CD4-positive, alpha-beta T cell (primary cell): ENCODE measurements at regions not wholly inside any gene's neighbourhood (a gene's known extent, or its start where the extent isn't known, plus 50 kb on each side); places are given as distances from the start of the nearest gene placed in this dataset.

Experiments used
- ATAC-seq: fragments of 200-7000 bp; cut with Tn5 transposase; one replicate; pipeline ENCODE4 v1.10.0; 2022; ENCODE audit warnings: mild to moderate bottlenecking; ENCODE audit not compliant: poor library complexity
- CTCF ChIA-PET: fragments of 350-600 bp; sonication (Branson Sonifier 250); formaldehyde crosslinking; loops from one replicate; lab custom pipeline; 2021; ENCODE audit warnings: antibody characterized with exemption, inconsistent platforms; lab: Charles Lee
- POLR2A ChIA-PET: fragments of 350-600 bp; sonication (Branson Sonifier 250); formaldehyde crosslinking; loops from one replicate; lab custom pipeline; 2021; ENCODE audit warnings: antibody characterized with exemption, inconsistent platforms; lab: Charles Lee
- DNase-seq, 14 experiments: peaks; one replicate each; pipeline ENCODE4 v3.0.0-alpha.2; 2013 to 2020; ENCODE audit warnings: mixed read lengths in 2 of 14
- H3K27ac ChIP-seq, 2 donors: one replicate each; pipeline versions ENCODE4 v1.5.1 to v1.7.0; 2013; ENCODE audit warnings: low read length in 2 of 2, low read depth in 1 of 2, mild to moderate bottlenecking in 1 of 2
- H3K27me3 ChIP-seq, 2 experiments: 1 replicate in 1 of 2; 2 replicates in 1 of 2; pipeline versions ENCODE4 v1.6.1 to v1.7.0; 2013; ENCODE audit warnings: low read length in 2 of 2, control low read depth in 1 of 2, mild to moderate bottlenecking in 1 of 2, moderate library complexity in 1 of 2; ENCODE audit not compliant: insufficient read depth in 2 of 2, control insufficient read depth in 1 of 2
- H3K36me3 ChIP-seq: one replicate; pipeline ENCODE4 v1.6.1; 2013; ENCODE audit warnings: low read length, control low read depth; ENCODE audit not compliant: insufficient read depth
- H3K4me1 ChIP-seq: one replicate; pipeline ENCODE4 v1.6.1; 2013; ENCODE audit warnings: low read length, control low read depth; ENCODE audit not compliant: insufficient read depth
- H3K4me3 ChIP-seq: one replicate; pipeline ENCODE4 v1.5.1; 2013; ENCODE audit warnings: mild to moderate bottlenecking, low read length, moderate library complexity
- H3K9me3 ChIP-seq, 2 experiments: 1 replicate in 1 of 2; 2 replicates in 1 of 2; pipeline versions ENCODE4 v1.6.1 to v1.7.0; 2013; ENCODE audit warnings: low read length in 2 of 2, mild to moderate bottlenecking in 2 of 2, control low read depth in 1 of 2, moderate library complexity in 1 of 2; ENCODE audit not compliant: control insufficient read depth in 1 of 2, insufficient read depth in 1 of 2
- H3K27ac Mint-ChIP-seq: one replicate; pipeline ENCODE4 v1.8.0; 2020; ENCODE audit warnings: mixed read lengths
- H3K27me3 Mint-ChIP-seq: one replicate; pipeline ENCODE4 v1.8.0; 2021; ENCODE audit warnings: mixed read lengths
- H3K36me3 Mint-ChIP-seq: one replicate; pipeline ENCODE4 v1.8.0; 2021; ENCODE audit warnings: low read depth, mixed read lengths
- H3K4me1 Mint-ChIP-seq: one replicate; pipeline ENCODE4 v1.8.0; 2021; ENCODE audit warnings: low read depth, mixed read lengths
- H3K4me3 Mint-ChIP-seq: one replicate; pipeline ENCODE4 v1.8.0; 2020; ENCODE audit warnings: mild to moderate bottlenecking, mixed read lengths
- H3K9me3 Mint-ChIP-seq: one replicate; pipeline ENCODE4 v1.8.0; 2020; ENCODE audit warnings: mixed read lengths
- intact Hi-C, 2 experiments: fragments of 100-400 bp; cut with DNase I in 1 of 2; cut with micrococcal nuclease in 1 of 2; formaldehyde crosslinking; loops; one replicate each; pipeline versions ENCODE4 v1.15.1 to v1.9.0; 2023 to 2025; cut with DNase I, micrococcal nuclease
- TF ChIP-seq, protein P1 (sequence below): fragments of 200-600 bp; IDR thresholded peaks from one replicate; pipeline ENCODE4 v1.8.0; 2022; ENCODE audit warnings: antibody characterized with exemption, mild to moderate bottlenecking

DNA sequence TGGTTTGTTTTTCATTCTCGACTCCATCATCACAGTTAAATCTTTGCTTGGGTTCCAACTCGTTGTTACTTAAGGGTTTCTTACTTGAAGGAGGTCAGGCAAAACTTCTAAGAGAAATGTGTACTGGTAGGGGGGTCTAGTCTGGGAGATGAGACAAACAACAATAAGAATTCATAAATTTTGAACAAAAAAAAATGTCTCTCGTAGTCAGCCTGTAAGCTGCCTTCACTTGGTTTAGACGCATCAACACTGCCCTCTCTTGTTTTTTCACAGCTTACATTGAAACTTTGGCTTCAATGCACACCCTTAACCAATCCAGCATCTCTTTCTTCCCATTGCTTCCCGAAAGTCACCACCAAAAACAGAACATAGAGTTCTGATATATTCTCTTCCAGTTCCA lies 576.4 kb upstream of the PIK3C3 start:
- Mint-ChIP-seq H3K9me3 (peaks cover 3% of the 10 kb centered on the region), H3K27me3 (no peaks in the 10 kb centered on the region), H3K27ac (no peak overlapping the region), H3K4me3 (no peak overlapping the region), H3K4me1 (no peaks in the 10 kb centered on the region), H3K36me3 (no peaks in the 10 kb centered on the region)
- H3K27ac ChIP-seq: no peak overlapping the region
- DNase-seq (no peak), ATAC-seq (no peak)
- H3K4me1 ChIP-seq: no peaks in the 10 kb centered on the region
- intact Hi-C loops: no loop called here
- no peaks in the 10 kb centered on the region for H3K27me3 ChIP-seq
- ChIA-PET POLR2A (no interaction called here), CTCF (no interaction called here)
- TF ChIP-seq, protein P1, sequence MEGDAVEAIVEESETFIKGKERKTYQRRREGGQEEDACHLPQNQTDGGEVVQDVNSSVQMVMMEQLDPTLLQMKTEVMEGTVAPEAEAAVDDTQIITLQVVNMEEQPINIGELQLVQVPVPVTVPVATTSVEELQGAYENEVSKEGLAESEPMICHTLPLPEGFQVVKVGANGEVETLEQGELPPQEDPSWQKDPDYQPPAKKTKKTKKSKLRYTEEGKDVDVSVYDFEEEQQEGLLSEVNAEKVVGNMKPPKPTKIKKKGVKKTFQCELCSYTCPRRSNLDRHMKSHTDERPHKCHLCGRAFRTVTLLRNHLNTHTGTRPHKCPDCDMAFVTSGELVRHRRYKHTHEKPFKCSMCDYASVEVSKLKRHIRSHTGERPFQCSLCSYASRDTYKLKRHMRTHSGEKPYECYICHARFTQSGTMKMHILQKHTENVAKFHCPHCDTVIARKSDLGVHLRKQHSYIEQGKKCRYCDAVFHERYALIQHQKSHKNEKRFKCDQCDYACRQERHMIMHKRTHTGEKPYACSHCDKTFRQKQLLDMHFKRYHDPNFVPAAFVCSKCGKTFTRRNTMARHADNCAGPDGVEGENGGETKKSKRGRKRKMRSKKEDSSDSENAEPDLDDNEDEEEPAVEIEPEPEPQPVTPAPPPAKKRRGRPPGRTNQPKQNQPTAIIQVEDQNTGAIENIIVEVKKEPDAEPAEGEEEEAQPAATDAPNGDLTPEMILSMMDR: no peak
- H3K4me3 ChIP-seq: no peak overlapping the region
- peaks cover 0 to 3% of the 10 kb centered on the region in 2 experiments for H3K9me3 ChIP-seq
- no peaks in the 10 kb centered on the region for H3K36me3 ChIP-seq

DNA sequence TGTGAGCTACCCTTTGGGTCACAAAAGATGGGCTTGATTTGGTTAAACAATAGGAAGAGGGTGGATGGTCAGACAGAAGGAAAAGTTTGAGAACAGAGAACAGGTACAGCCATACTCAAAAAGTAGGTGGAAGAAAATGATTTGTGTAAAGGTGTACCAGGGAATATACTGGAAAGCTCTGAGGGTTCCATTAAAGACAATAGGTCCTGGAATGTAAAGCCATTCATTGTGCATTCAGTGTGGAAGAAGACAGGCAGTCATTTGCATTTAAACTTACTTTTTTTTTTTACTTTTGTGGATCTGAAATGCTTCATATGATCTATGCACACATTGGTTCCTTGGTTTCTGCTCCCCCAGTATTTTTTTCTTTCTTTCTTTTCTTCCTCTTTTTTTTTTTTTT lies 581.4 kb upstream of the PIK3C3 start:
- POLR2A ChIA-PET: no interaction called here
- H3K27me3 ChIP-seq: no peaks in the 10 kb centered on the region
- peaks cover 7% of the 10 kb centered on the region for H3K9me3 Mint-ChIP-seq

DNA sequence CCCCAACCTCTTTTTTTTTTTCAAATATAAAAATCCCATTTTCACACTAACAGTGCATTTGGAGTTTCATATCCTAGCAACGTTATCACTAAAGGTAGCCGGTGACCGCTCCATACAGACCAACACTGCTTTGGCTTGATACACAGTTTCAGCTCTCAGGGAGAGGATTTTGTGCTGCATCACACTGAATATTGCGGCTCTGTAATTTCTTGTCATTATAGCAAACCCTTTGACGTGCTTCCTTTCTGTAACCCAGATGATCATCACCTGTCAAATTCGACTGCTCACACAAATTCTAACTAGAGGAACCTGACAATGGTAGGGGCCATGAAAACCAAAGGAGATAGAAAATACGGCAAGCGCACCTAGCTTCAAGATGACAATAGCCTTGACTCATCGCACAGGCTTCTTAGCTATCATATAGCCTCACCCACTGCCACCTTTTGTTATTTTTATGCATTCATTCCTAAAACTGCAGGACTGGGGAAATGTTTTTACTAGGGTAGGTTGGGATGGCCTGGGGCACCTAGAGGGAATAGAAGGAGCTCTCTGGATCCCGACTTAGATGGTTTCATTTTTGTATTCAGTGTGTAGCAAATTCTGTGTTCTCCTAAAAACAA lies 582.9 kb upstream of the PIK3C3 start:
- Mint-ChIP-seq H3K36me3 (no peaks in the 10 kb centered on the region), H3K27ac (no peak overlapping the region), H3K27me3 (no peaks in the 10 kb centered on the region), H3K4me1 (no peaks in the 10 kb centered on the region), H3K4me3 (no peak overlapping the region), H3K9me3 (peaks cover 9% of the 10 kb centered on the region)
- Histone ChIP-seq H3K4me1 (no peaks in the 10 kb centered on the region), H3K9me3 (peaks cover 0 to 3% of the 10 kb centered on the region in 2 experiments), H3K27me3 (no peaks in the 10 kb centered on the region), H3K27ac (no peak overlapping the region), H3K4me3 (no peak overlapping the region), H3K36me3 (no peaks in the 10 kb centered on the region)
- ATAC-seq (no peak), DNase-seq (no peak)
- intact Hi-C loops: no loop called here
- ChIA-PET CTCF (no interaction called here), POLR2A (no interaction called here)
- TF ChIP-seq, protein P1: no peak

More for the DNA sequence above, 581.4 kb upstream of the PIK3C3 start:
- no peak for DNase-seq
- Histone ChIP-seq H3K9me3 (peaks cover 0 to 3% of the 10 kb centered on the region in 2 experiments), H3K4me1 (no peaks in the 10 kb centered on the region), H3K27ac (no peak overlapping the region), H3K36me3 (no peaks in the 10 kb centered on the region), H3K4me3 (no peak overlapping the region)
- Mint-ChIP-seq H3K27ac (no peak overlapping the region), H3K36me3 (no peaks in the 10 kb centered on the region), H3K4me3 (no peak overlapping the region), H3K4me1 (no peaks in the 10 kb centered on the region), H3K27me3 (no peaks in the 10 kb centered on the region)
- CTCF ChIA-PET: no interaction called here
- ATAC-seq: no peak
- TF ChIP-seq, protein P1: no peak
- intact Hi-C loops: no loop called here
